Vagina (tissue), 2 donors: ENCODE measurements at regions not wholly inside any gene's neighbourhood (a gene's known extent, or its start where the extent isn't known, plus 50 kb on each side); places are given as distances from the start of the nearest gene placed in this dataset.

ENCODE experiments used
- POLR2A ChIP-seq, 2 donors: fragments of 450-650 bp; IDR thresholded peaks; one replicate each; pipeline ENCODE4 v1.6.1; 2017; ENCODE audit warnings: antibody characterized with exemption in 2 of 2, mild to moderate bottlenecking in 2 of 2, moderate library complexity in 2 of 2
- POLR2AphosphoS5 ChIP-seq, 2 donors: sonication (generic); formaldehyde crosslinking; IDR thresholded peaks; one replicate each; pipeline ENCODE4 v1.9.0; 2017; ENCODE audit warnings: antibody characterized with exemption in 2 of 2, mild to moderate bottlenecking in 2 of 2, low read depth in 1 of 2; ENCODE audit not compliant: insufficient read depth in 1 of 2
- TF ChIP-seq, protein P1 (sequence below), 3 experiments: fragments of 450-650 bp in 2 of 3; fragments of 200-600 bp in 1 of 3; sonication (generic) in 1 of 3; IDR thresholded peaks; one replicate each; pipeline ENCODE4 v1.5.1; 2017 to 2019; ENCODE audit warnings: antibody characterized with exemption in 3 of 3, mild to moderate bottlenecking in 2 of 3, moderate library complexity in 2 of 3

DNA sequence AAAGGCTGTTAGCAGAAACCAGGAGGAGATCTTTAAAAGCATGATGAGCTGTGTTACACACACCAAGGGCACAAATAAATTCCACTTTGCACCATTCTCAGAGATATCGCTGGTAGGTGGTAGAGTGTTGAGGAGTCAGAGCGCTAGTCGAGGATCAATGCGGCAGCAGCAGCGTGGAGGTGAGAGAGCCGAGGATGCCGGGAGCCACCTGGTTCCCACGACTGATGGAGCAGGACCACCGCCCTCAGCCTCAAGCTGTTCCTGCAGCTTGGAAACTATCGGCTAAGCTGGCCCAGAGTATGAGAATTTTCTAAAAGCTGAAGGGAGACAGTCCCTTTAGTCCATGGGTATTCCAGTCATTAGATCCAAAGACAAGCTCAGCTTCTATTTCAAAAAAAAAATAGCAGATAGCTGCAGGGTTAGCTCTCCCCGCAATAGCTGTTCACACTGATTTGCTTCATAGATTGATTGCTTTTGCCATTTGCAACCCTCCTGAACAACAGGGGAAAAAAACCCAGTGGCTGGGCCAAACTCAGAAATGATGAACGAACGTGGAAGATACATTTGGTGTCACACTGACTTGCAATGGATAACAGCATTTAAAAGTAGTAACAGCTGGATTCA, 106.2 kb downstream of the LCA5 start:
- TF ChIP-seq, protein P1, sequence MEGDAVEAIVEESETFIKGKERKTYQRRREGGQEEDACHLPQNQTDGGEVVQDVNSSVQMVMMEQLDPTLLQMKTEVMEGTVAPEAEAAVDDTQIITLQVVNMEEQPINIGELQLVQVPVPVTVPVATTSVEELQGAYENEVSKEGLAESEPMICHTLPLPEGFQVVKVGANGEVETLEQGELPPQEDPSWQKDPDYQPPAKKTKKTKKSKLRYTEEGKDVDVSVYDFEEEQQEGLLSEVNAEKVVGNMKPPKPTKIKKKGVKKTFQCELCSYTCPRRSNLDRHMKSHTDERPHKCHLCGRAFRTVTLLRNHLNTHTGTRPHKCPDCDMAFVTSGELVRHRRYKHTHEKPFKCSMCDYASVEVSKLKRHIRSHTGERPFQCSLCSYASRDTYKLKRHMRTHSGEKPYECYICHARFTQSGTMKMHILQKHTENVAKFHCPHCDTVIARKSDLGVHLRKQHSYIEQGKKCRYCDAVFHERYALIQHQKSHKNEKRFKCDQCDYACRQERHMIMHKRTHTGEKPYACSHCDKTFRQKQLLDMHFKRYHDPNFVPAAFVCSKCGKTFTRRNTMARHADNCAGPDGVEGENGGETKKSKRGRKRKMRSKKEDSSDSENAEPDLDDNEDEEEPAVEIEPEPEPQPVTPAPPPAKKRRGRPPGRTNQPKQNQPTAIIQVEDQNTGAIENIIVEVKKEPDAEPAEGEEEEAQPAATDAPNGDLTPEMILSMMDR (IDR thresholded peaks at IDR 0.05): no peak
- no peak for TF ChIP-seq POLR2AphosphoS5 (IDR thresholded peaks at IDR 0.05; ENCODE audit: insufficient read depth in 1 of 2, low read depth in 1 of 2)
- no peak for TF ChIP-seq POLR2A (IDR thresholded peaks at IDR 0.05)
